Keratinocyte (primary cell): ENCODE measurements at regions not wholly inside any gene's neighbourhood (a gene's known extent, or its start where the extent isn't known, plus 50 kb on each side); places are given as distances from the start of the nearest gene placed in this dataset.

ENCODE experiments used
- DNase-seq: peaks from one replicate; pipeline ENCODE4 v3.0.0-alpha.2; 2011; ENCODE audit warnings: low read depth, missing footprints, low spot score
- FAIRE-seq: peaks from 2 replicates; lab custom pipeline; 2011; peaks lifted over from hg19 to GRCh38; lab: Jason Lieb, UNC
- H2AFZ ChIP-seq: 2 replicates; pipeline ENCODE4 v1.6.0; 2012; ENCODE audit warnings: low read length, control low read depth, inconsistent platforms; ENCODE audit not compliant: control insufficient read depth
- H3K27ac ChIP-seq: 2 replicates; pipeline ENCODE4 v1.5.1; 2011; ENCODE audit warnings: low read length; ENCODE audit not compliant: control insufficient read depth, insufficient read depth
- H3K27me3 ChIP-seq: 3 replicates; pipeline ENCODE4 v1.6.0; 2011; ENCODE audit warnings: low read length; ENCODE audit not compliant: control insufficient read depth, insufficient read depth; ENCODE audit errors: extremely low read depth
- H3K36me3 ChIP-seq, 2 experiments: 2 replicates in 1 of 2; 3 replicates in 1 of 2; pipeline ENCODE4 v1.5.1; 2011; ENCODE audit warnings: low read length in 2 of 2, mild to moderate bottlenecking in 1 of 2; ENCODE audit not compliant: control insufficient read depth in 2 of 2, insufficient read depth in 2 of 2; ENCODE audit errors: extremely low read depth in 1 of 2
- H3K4me1 ChIP-seq: 3 replicates; pipeline ENCODE4 v1.5.1; 2011; ENCODE audit warnings: low read length; ENCODE audit not compliant: control insufficient read depth, insufficient read depth; ENCODE audit errors: extremely low read depth
- H3K4me2 ChIP-seq: 3 replicates; pipeline ENCODE4 v1.6.0; 2011; ENCODE audit warnings: low read depth, low read length; ENCODE audit not compliant: control insufficient read depth, insufficient read depth; ENCODE audit errors: extremely low read depth
- H3K4me3 ChIP-seq, 3 experiments: fragments of 200-600 bp in 1 of 3; sonication (generic) in 1 of 3; 2 replicates in 2 of 3; 3 replicates in 1 of 3; pipeline ENCODE4 v1.5.1; 2011 to 2016; ENCODE audit warnings: low read length in 3 of 3, mild to moderate bottlenecking in 3 of 3, control low read depth in 2 of 3, inconsistent platforms in 1 of 3, low read depth in 1 of 3, mixed read lengths in 1 of 3, mixed run types in 1 of 3, moderate library complexity in 1 of 3; ENCODE audit not compliant: control insufficient read depth in 2 of 3, insufficient read depth in 2 of 3; ENCODE audit errors: extremely low read depth in 1 of 3
- H3K79me2 ChIP-seq: 2 replicates; pipeline ENCODE4 v1.6.0; 2012; ENCODE audit warnings: low read length; ENCODE audit not compliant: control insufficient read depth, insufficient read depth
- H3K9ac ChIP-seq: 3 replicates; pipeline ENCODE4 v1.6.0; 2011; ENCODE audit warnings: low read length; ENCODE audit not compliant: control insufficient read depth, insufficient read depth; ENCODE audit errors: extremely low read depth
- H3K9me1 ChIP-seq: 3 replicates; pipeline ENCODE4 v1.6.0; 2011; ENCODE audit warnings: low read length; ENCODE audit not compliant: control insufficient read depth, insufficient read depth; ENCODE audit errors: extremely low read depth
- H3K9me3 ChIP-seq: 2 replicates; pipeline ENCODE4 v1.5.1; 2012; ENCODE audit warnings: low read depth, low read length; ENCODE audit not compliant: control insufficient read depth
- H4K20me1 ChIP-seq: 3 replicates; pipeline ENCODE4 v1.6.0; 2011; ENCODE audit warnings: low read length; ENCODE audit not compliant: control insufficient read depth, insufficient read depth; ENCODE audit errors: extremely low read depth
- CTCF ChIP-seq, 3 experiments: IDR thresholded peaks in 1 of 3; conservative IDR thresholded peaks in 1 of 3; optimal IDR thresholded peaks in 1 of 3; 2 replicates in 2 of 3; 3 replicates in 1 of 3; pipeline versions ENCODE3 to v1.5.1; 2011; ENCODE audit warnings: low read length in 3 of 3, mild to moderate bottlenecking in 3 of 3, moderate library complexity in 2 of 3, control low read depth in 1 of 3, inconsistent platforms in 1 of 3; ENCODE audit not compliant: insufficient read depth in 2 of 3; ENCODE audit errors: extremely low read depth in 1 of 3
- EZH2 ChIP-seq: IDR thresholded peaks from one replicate; pipeline ENCODE4 v1.6.1; 2012; ENCODE audit warnings: inconsistent platforms, mild to moderate bottlenecking, low read length, moderate library complexity
- dilution Hi-C: fragments of 300-500 bp; cut with MboI; formaldehyde crosslinking; loops from one replicate; pipeline ENCODE4 v1.7.0; 2020; ENCODE audit warnings: low sequenced_read_pairs; ENCODE audit not compliant: extremely low pct_ligation_motif_present

- dilution Hi-C loops, result no loop called here
- H3K27ac ChIP-seq, result no peak overlapping the region
- no peaks in the 10 kb centered on the region for H3K9me1 ChIP-seq
- no peaks in the 10 kb centered on the region for H3K36me3 ChIP-seq
- H2AFZ ChIP-seq, result no peak overlapping the region
- no peaks in the 10 kb centered on the region for H3K9me3 ChIP-seq
- TF ChIP-seq CTCF (optimal IDR thresholded peaks at IDR 0.05 in 1 of 3, IDR thresholded peaks at IDR 0.05 in 1 of 3, conservative IDR thresholded peaks at IDR 0.05 in 1 of 3; ENCODE audit: extremely low read depth in 1 of 3, insufficient read depth in 2 of 3, low read length in 3 of 3), result no peak
- no peak for TF ChIP-seq EZH2
- H3K79me2 ChIP-seq, result no peaks in the 10 kb centered on the region
- H3K4me2 ChIP-seq, result no peak overlapping the region
- H4K20me1 ChIP-seq, result no peaks in the 10 kb centered on the region
- no peak overlapping the region for H3K9ac ChIP-seq
- no peaks in the 10 kb centered on the region for H3K4me1 ChIP-seq
- peaks cover 3% of the 10 kb centered on the region for H3K27me3 ChIP-seq
- FAIRE-seq (no peak), DNase-seq (no peak)
- H3K4me3 ChIP-seq, result no peak overlapping the region
Measured at GRCh38 chr5:61735995-61736394, 403.9 kb downstream of the ZSWIM6 start.

- Histone ChIP-seq H3K9me1 (no peaks in the 10 kb centered on the region), H3K4me2 (no peak overlapping the region), H3K27ac (no peak overlapping the region), H4K20me1 (no peaks in the 10 kb centered on the region), H3K9ac (no peak overlapping the region), H2AFZ (no peak overlapping the region), H3K27me3 (no peaks in the 10 kb centered on the region), H3K4me3 (no peak overlapping the region), H3K36me3 (no peaks in the 10 kb centered on the region), H3K4me1 (no peaks in the 10 kb centered on the region), H3K79me2 (no peaks in the 10 kb centered on the region), H3K9me3 (no peaks in the 10 kb centered on the region)
- dilution Hi-C loops, result no loop called here
- no peak for FAIRE-seq
- TF ChIP-seq CTCF (optimal IDR thresholded peaks at IDR 0.05 in 1 of 3, IDR thresholded peaks at IDR 0.05 in 1 of 3, conservative IDR thresholded peaks at IDR 0.05 in 1 of 3; ENCODE audit: extremely low read depth in 1 of 3, insufficient read depth in 2 of 3, low read length in 3 of 3), result no peak
- no peak for TF ChIP-seq EZH2
- no peak for DNase-seq
Measured at GRCh38 chr5:61737301-61737963, 405.4 kb downstream of the ZSWIM6 start.
